Ishikawa (cell line): ENCODE measurements at regions not wholly inside any gene's neighbourhood (a gene's known extent, or its start where the extent isn't known, plus 50 kb on each side); places are given as distances from the start of the nearest gene placed in this dataset.

Experiments used
- CEBPB ChIP-seq: IDR thresholded peaks from 2 replicates; pipeline ENCODE4 v1.6.1; 2012
- CREB1 ChIP-seq: IDR thresholded peaks from 2 replicates; pipeline ENCODE4 v1.6.1; 2012; ENCODE audit warnings: low read depth
- EGR1 ChIP-seq: IDR thresholded peaks from 2 replicates; pipeline ENCODE4 v1.6.1; 2012
- EP300 ChIP-seq: IDR thresholded peaks from 2 replicates; pipeline ENCODE4 v1.6.1; 2012; ENCODE audit warnings: borderline replicate concordance
- FOXM1 ChIP-seq: IDR thresholded peaks from 2 replicates; pipeline ENCODE4 v1.6.1; 2012; ENCODE audit warnings: low read depth, borderline replicate concordance
- NFIC ChIP-seq: IDR thresholded peaks from 2 replicates; pipeline ENCODE4 v1.6.1; 2012
- RAD21 ChIP-seq: IDR thresholded peaks from 2 replicates; pipeline ENCODE4 v1.6.1; 2012; ENCODE audit warnings: low read depth
- TAF1 ChIP-seq: IDR thresholded peaks from 2 replicates; pipeline ENCODE4 v1.6.1; 2012; ENCODE audit warnings: low read depth, mild to moderate bottlenecking
- TCF12 ChIP-seq: IDR thresholded peaks from 2 replicates; pipeline ENCODE4 v1.6.1; 2012; ENCODE audit warnings: low read depth
- TEAD4 ChIP-seq: IDR thresholded peaks from 2 replicates; pipeline ENCODE4 v1.6.1; 2012
- YY1 ChIP-seq: IDR thresholded peaks from 2 replicates; pipeline ENCODE4 v1.6.1; 2012; ENCODE audit warnings: low read depth
- ZBTB7A ChIP-seq: IDR thresholded peaks from 2 replicates; pipeline ENCODE4 v1.6.1; 2012; ENCODE audit warnings: low read depth
- TF ChIP-seq, protein P1 (sequence below): IDR thresholded peaks from 2 replicates; pipeline ENCODE4 v1.6.1; 2012; ENCODE audit warnings: low read depth, mild to moderate bottlenecking
- TF ChIP-seq, protein P2 (sequence below): IDR thresholded peaks from 2 replicates; pipeline ENCODE4 v1.6.1; 2012
- TF ChIP-seq, protein P3 (sequence below): IDR thresholded peaks from 2 replicates; pipeline ENCODE4 v1.6.1; 2012

DNA sequence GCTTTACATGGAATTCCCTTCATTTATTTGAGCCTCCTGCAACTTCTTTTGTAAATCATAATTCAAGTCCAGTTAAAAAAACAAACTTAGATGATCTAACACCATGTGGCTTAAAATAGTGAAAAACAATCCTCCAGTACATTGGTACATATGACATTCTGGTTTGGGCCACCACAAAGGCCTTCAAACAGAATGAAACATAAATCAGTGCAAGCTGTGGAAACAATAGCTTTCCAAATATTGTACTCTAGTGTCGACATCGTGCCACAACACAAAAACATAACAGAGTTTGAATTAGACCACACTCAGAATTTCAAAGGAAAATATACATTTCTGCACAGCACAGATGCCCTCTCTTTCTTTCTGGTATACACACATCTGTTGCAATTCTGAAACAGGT lies 751.3 kb downstream of the SLC6A15 start:
- no peak for TF ChIP-seq EP300
- TF ChIP-seq YY1: no peak
- TF ChIP-seq TEAD4: no peak

DNA sequence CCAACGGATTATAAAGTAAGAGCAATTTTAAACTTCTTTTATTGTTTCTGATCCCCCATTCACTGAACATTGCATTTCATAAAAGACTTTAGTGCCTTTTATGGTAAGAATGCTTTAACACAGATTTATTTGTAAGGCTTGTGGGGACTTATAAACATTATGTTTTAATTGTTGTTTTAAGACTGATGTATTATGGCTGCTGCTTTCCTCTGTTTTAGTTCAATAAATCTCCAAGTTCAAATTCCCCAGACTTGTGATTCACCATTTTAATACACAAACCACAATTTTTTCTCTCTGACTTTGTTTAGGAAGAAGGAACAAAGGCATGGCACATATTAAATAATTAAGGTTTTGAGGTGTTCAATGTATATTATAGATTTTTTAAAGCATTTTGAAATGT lies 753.3 kb downstream of the SLC6A15 start:
- TF ChIP-seq RAD21 (no peak), TCF12 (no peak), YY1 (no peak), EP300 (no peak), EGR1 (no peak), TEAD4 (no peak), NFIC (no peak), CREB1 (no peak), ZBTB7A (no peak), CEBPB (no peak), FOXM1 (no peak), TAF1 (no peak)
- TF ChIP-seq, protein P1, sequence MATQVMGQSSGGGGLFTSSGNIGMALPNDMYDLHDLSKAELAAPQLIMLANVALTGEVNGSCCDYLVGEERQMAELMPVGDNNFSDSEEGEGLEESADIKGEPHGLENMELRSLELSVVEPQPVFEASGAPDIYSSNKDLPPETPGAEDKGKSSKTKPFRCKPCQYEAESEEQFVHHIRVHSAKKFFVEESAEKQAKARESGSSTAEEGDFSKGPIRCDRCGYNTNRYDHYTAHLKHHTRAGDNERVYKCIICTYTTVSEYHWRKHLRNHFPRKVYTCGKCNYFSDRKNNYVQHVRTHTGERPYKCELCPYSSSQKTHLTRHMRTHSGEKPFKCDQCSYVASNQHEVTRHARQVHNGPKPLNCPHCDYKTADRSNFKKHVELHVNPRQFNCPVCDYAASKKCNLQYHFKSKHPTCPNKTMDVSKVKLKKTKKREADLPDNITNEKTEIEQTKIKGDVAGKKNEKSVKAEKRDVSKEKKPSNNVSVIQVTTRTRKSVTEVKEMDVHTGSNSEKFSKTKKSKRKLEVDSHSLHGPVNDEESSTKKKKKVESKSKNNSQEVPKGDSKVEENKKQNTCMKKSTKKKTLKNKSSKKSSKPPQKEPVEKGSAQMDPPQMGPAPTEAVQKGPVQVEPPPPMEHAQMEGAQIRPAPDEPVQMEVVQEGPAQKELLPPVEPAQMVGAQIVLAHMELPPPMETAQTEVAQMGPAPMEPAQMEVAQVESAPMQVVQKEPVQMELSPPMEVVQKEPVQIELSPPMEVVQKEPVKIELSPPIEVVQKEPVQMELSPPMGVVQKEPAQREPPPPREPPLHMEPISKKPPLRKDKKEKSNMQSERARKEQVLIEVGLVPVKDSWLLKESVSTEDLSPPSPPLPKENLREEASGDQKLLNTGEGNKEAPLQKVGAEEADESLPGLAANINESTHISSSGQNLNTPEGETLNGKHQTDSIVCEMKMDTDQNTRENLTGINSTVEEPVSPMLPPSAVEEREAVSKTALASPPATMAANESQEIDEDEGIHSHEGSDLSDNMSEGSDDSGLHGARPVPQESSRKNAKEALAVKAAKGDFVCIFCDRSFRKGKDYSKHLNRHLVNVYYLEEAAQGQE: no peak
- TF ChIP-seq, protein P2, sequence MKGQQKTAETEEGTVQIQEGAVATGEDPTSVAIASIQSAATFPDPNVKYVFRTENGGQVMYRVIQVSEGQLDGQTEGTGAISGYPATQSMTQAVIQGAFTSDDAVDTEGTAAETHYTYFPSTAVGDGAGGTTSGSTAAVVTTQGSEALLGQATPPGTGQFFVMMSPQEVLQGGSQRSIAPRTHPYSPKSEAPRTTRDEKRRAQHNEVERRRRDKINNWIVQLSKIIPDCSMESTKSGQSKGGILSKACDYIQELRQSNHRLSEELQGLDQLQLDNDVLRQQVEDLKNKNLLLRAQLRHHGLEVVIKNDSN: no peak
- TF ChIP-seq, protein P3, sequence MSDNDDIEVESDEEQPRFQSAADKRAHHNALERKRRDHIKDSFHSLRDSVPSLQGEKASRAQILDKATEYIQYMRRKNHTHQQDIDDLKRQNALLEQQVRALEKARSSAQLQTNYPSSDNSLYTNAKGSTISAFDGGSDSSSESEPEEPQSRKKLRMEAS: no peak

DNA sequence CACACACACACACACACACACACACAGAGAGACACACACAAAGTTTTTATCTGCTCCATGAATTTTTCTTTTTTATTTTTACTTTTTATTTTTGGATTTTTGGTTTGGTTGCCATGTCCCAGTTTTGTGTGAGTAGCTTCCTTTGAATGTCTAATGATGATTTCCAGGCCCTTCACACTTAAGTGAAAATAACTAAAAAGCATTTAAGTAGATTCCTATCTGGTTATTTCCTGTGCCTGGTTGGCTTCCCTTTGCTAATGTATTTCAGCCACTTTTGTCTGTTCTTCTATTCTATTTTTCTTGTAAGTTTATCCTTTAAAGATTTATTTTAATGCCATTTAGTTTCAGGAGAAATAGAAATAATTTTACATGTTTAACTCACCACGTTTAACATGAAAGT lies 755.4 kb downstream of the SLC6A15 start:
- TF ChIP-seq RAD21 (no peak), EGR1 (no peak), TAF1 (no peak), CEBPB (no peak), TEAD4 (no peak), YY1 (no peak), EP300 (no peak), TCF12 (no peak), ZBTB7A (no peak), FOXM1 (no peak), CREB1 (no peak), NFIC (no peak)
- TF ChIP-seq, protein P2: no peak
- TF ChIP-seq, protein P1: no peak
- TF ChIP-seq, protein P3: no peak

DNA sequence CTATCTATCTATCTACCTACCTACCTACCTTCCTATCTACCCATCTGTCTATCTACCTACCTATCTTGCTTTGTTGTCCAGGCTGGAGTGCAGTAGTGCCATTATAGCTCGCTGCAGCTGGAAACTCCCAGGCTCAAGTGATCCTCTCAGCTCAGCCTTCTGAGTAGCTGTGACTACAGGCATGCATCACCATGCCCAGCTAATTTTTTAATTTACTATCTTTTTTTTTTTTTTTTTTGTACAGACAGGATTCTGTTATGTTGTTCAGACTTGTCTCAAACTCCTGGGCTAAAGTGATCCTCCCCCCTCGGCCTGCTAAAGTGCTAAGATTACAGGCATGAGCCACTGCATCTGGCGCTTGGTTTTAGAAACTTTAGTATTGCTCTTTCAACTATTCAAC lies 762.4 kb downstream of the SLC6A15 start:
- TF ChIP-seq EGR1 (no peak), TCF12 (no peak), FOXM1 (no peak), NFIC (no peak), EP300 (no peak), TAF1 (no peak), YY1 (no peak), CREB1 (no peak)
- TF ChIP-seq, protein P3: no peak

DNA sequence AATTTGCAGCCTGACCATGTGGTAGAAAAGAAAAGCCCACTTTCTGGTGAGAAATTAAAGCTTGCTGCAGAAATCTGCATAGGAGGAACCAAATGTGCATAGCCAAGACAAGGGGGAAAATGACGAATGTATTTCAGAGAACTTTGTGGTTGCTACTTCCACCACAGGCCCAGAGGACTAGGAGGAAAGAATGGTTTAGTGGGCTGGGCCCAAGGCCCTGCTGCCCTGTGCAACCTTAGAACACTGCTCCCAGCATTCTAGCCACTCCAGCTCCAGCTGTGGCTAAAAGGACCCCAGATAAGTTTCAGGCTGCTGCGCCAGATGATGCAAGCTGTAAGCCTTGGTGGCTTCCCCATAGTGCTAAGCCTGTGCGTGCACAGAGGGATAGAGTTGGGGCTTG lies 764.3 kb downstream of the SLC6A15 start:
- TF ChIP-seq TCF12: no peak
- TF ChIP-seq FOXM1: no peak
- TF ChIP-seq, protein P3: no peak
- no peak for TF ChIP-seq CEBPB
- no peak for TF ChIP-seq TEAD4
- no peak for TF ChIP-seq ZBTB7A
- TF ChIP-seq, protein P2: no peak
- TF ChIP-seq RAD21: no peak
- no peak for TF ChIP-seq CREB1
- TF ChIP-seq TAF1: no peak
- no peak for TF ChIP-seq YY1
- no peak for TF ChIP-seq NFIC
- no peak for TF ChIP-seq EP300
- TF ChIP-seq, protein P1: no peak
- TF ChIP-seq EGR1: no peak
